Endometrial microvascular endothelial cells (primary cell): ENCODE measurements at regions not wholly inside any gene's neighbourhood (a gene's known extent, or its start where the extent isn't known, plus 50 kb on each side); places are given as distances from the start of the nearest gene placed in this dataset.
"Not testable (repeated sequence)": the region's sequence is repeated elsewhere in the genome, so short reads cannot be mapped to it uniquely, and the experiment has no call there.

Source experiments
- in situ Hi-C: cut with HindIII; loops from 2 replicates; pipeline ENCODE4 v1.10.0; 2017; ENCODE audit warnings: low sequenced_read_pairs, low pct_unique_long_range_greater_than_20kb; ENCODE audit errors: inconsistent ontology term

DNA sequence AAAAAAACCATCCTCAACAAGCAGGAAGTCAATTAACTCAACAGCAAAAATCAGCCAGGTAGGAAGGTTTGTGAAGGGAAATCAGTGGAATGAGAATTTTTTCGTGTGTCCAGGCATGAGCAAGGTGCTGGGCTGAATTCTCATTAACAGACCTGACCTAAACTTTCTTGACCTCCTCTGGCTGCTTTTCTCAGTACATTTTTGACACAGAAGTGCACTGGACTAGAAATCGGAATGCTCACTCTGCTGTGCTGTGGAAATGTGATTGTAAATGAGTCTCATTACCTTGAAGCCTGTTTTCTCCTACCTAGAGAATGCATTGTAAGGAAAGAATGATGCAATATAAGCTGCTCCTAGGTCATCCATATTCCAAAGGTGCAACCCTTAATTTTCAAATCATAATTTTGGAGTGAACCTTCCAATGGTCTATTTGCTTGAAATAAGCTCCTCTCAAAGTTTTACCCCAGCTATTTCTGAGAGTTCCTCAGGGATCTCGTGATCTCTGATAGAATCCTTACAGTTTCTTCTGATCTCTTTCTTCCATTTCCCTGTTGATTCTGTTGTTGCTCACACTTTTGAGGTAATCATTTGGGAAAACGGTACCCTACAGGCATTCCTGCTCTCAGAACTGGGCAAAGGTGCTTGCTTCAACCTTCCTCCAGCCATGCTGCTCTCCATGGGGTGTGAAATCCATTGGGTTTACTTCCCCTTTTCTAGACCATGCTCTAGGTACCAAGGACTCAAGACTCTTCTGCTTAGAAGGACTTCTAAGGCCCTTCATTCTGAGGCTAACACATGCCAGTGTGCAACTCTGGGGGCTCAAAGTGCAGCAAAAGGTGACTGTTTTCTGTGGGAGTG is 104.9 kb upstream of the ITPRID2 start:
- in situ Hi-C loops = no loop called here

DNA sequence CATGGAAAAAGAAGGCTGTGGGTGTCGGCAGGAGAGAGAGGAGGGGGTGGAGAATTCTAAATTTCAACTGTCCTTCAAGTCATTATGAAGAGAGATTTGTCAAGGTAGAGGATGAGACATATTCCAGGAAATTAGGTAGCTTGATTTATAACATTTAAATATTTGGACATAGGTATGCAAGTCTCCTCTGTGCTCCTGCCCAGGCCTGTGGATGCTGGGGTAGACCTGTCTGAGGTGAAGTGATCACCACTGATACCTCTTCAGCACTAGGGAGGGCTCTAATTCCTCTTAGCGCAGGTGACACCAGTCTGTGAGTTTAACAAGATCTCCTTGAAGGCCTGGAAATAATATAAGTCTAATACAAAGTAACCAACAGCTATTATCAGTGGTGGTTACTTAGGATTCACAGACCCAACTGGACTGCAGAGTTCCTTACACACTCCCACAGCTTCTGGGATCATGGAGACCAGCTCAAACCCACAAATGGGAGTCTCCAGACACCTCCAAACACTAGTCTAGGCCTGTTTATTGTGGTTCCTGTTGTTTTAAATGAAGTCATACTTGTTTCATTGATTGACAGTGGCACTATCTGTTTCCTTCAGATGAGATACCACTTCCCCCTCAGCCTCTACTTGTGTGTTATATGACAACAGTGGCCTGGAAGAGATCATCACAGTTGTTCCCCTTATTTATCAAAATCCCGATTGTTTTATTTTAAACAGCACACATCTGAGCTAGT is 104.1 kb upstream of the ITPRID2 start:
- in situ Hi-C loops = no loop called here

DNA sequence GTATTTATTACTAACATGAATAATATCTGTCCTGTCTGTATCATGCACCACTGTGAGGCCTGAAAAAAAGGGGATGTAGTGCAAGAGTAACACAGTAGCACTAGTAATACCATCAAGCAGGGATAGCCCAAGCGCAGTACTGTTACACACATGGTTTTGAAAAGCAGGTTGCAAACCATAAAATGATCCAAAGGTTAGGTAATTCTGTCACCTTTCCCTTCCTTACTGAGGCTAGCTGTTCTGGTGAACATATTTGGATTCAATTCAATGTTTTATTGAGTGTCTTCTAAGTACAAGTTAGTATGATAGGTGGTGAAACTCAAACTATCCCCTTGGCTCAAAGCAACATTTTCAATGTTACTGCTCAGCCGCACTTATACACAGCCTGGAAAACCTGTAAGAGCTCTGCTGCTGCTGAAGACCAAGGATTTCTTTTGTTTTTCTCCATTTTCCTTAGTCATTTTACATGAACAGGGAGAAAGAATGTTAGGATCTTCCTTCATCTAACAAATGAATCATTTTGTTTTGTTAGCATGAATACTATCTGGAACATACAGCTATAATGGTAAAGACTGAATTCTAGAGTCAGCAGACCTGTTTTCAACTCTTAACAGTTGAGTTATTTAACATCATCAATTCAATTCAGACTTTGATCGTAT is 102.5 kb upstream of the ITPRID2 start:
- in situ Hi-C loops = no loop called here

DNA sequence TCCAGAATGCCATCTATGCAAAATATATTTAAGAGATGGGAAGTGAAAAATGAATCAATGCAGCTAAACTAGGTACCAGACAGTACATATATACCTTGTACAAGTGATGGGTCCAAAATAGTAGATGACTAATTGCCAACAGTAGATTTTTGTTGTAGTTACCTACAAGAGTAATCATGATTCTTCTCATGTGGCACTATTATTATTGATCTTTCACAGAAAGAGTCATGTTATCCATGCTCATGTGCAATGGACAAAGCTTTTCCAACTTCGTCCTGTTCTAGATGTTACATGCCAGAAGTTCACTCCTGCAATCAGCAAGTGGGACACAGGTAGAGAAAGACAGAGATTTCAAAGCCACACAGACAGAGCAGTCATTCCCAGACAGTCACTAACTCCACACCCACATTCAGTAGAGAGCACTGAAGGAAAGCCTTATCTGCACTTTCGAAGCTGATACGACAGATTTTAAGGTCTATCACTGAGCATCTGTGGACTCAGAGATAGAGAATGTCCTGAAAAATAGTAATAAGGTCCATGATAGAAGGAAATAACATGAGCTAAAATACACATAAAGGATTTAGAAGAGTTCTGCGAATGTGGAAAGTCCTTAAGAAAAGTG is 101.6 kb upstream of the ITPRID2 start:
- in situ Hi-C loops = no loop called here

DNA sequence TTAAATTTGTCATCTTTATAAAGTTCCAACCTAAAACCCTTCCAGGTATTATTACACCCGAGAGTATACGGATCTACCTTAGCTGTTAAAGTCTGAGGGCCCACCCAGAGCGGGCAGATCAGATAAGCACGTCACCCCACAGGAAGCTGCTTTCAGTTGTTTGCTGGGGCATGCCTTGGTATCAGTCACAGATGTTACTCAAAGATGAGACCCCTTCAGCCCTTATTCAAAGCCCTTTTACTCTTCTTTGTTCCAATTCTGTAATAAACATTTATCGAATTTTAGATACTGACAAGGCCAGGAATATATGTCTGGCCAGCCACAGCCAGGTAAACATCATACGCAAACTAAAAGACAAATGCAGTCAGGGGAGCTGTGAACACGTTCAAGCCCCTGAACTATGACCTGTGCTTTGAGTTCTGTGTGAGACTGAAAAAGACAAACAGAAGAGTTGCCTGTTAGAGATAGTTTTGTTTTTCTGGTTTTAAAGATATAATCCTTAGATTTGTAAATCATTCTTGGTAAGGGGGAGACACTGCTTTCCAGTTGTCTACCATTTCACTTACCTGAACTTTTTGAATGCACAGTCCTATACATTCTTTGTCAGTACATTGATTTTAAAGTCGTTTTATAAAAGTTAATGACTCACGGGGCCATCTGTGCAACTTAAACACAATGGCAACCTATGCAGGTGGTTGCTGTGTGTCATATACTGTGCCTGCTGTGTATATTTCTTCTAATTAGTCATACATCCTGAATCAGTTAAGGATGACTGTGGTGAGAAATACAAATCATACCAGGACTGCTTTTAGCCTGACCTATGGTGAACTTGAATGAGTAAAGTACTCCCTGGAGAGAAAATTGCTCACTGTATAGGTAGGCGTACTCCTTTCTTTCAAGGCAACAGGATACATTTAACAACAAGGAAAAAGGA is 100.5 kb upstream of the ITPRID2 start:
- in situ Hi-C loops = no loop called here

DNA sequence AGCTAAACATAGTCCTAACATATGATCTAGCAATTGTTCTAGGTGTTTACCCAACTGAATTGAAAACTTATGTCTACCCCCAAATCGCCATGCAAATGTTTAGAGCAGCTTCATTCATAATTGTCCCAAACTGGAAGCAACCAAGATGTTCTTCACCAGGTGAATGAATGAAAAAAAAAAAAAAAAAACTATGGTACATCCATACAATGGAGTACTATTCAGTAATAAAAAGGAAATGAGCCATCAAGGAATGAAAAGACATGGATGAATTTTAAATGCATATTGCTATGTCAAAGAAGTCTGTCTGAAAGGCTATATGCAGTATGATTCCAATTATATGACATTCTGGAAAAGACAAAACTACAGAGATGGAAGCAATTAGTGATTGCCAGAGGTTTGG is 98.6 kb upstream of the ITPRID2 start:
- in situ Hi-C loops = no loop called here

DNA sequence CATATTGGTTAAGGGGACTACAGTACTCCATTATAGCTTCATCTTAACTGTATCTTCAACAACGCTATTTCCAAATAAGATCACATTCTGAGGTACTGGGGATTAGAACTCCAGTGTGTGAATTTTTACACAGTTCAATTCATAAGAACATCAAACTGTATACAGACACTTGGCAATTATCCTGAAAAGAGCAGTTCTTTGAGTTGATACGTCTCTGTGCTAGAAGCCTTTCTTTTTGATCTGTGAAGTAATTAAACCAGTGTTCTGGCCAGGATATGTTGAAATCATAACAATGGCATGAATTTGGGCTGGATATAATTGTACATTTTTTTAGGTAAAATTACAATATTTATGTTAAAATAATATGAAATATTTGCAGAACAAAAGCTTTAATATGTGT is 93.5 kb upstream of the ITPRID2 start:
- in situ Hi-C loops = no loop called here

DNA sequence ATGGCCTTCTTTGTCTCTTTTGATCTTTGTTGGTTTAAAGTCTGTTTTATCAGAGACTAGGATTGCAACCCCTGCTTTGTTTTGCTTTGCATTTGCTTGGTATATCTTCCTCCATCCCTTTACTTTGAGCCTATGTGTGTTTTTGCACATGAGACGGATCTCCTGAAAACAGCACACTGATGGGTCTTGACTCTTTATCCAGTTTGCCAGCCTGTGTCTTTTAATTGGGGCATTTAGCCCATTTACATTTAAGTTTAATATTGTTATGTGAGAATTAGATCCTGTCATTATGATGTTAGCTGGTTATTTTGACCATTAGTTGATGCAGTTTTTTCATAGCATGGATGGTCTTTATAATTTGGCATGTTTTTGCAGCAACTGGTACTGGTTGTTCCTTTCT is 89.2 kb upstream of the ITPRID2 start:
- in situ Hi-C loops = not testable (repeated sequence)

DNA sequence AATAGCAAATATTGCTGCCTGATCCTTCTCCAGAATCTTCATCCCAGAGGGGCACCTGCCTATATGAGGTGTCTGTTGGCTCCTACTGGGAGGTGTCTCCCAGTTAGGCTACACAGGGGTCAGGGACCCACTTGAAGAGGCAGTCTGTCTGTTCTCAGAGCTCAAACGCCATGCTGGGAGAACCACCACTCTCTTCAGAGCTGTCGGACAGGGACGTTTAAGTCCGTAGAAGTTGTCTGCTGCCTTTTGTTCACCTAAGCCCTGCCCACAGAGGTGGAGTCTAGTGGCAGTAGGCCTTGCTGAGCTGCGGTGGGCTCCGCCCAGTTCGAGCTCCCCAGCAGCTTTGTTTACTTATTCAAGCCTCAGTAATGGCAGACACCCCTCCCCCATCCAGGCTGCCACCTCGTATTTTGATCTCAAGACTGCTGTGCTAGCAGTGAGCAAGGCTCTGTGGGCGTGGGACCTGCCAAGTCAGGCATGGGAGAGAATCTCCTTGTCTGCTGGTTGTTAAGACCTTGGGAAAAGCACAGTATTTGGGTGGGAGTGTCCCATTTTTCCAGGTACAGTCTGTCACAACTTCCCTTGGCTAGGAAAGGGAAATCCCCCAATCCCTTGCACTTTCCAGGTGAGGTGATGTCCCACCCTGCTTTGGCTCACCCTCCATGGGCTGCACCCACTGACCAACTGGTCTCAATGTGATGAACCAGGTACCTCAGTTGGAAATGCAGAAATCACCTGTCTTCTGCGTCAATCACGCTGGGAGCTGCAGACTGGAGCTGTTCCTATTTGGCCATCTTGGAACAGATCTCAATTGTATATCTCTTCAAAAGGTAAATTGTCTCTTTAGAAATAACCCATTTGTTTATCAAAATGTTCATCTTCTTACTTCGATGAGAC is 87.4 kb upstream of the ITPRID2 start:
- in situ Hi-C loops = not testable (repeated sequence)

DNA sequence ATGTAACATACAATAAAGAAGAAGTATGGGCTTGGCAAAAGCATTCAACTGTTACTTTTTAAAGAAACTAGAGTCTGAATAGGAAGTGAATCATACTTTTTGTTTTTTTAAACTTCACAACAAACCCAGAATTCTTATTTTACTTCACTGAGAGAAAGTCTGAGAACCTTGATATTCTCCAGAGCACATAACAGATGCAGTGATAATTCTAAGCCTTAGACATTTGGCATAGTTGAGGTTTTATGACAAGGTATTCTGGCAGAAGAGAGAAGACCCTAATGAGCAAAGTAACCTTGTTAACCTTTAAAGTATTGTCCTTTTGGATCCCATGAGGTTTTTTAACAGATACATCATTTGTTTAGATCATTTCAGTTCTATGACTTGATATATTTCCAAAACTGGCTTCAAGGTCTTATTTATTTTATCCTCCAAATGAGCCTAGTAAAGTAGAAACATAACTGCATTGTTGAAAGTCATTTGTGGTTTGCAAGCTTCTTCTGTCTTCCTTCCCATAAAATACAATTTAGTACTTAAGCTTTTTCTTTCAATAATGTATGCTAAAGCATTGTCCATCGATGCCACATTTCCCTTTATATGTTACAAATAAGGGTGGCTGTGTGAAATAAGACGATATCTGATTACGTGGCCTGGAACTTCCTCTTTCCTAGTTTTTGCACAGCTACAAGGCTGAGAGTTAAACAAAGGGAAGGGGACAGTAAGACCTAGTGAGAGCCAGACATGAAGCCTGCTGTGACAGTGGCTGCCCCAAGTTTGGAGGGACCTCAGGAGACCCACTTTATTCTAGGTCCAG is 86.1 kb upstream of the ITPRID2 start:
- in situ Hi-C loops = no loop called here

DNA sequence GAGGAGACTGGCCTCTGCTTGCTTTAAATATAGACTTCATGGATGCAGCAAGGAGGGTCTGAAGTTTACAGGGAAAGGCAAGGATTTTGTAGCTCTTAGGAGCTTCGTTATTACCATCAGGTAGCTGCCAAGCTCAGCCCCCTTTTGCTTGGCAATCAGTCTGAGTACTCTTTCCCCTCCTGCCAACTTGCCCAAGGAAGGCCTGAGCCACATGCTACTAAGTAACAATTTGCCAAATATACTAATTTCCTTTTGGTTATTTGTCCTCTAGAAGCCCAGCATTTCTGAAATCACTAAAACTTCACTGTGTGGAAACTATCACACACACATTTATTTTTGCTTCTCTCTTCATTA is 85.5 kb upstream of the ITPRID2 start:
- in situ Hi-C loops = no loop called here

DNA sequence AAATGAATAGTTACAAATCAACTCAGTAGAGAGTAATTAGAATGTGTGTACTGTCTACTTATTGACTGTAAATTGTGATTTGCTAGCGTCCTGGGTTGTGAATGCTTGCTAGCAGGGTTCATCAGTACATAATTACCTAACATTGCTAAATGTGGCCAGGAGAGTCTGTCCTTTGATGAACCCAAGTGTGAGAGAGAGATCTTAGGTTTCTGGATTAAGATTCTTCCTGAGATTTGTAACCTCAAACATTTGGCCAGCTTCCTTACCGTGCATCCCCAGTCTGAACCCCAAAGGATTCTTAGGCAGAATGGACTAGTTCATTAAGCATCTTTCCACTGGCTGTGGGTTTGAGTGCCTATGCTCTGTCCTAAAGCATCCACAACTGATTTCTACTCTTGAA is 84.0 kb upstream of the ITPRID2 start:
- in situ Hi-C loops = no loop called here

DNA sequence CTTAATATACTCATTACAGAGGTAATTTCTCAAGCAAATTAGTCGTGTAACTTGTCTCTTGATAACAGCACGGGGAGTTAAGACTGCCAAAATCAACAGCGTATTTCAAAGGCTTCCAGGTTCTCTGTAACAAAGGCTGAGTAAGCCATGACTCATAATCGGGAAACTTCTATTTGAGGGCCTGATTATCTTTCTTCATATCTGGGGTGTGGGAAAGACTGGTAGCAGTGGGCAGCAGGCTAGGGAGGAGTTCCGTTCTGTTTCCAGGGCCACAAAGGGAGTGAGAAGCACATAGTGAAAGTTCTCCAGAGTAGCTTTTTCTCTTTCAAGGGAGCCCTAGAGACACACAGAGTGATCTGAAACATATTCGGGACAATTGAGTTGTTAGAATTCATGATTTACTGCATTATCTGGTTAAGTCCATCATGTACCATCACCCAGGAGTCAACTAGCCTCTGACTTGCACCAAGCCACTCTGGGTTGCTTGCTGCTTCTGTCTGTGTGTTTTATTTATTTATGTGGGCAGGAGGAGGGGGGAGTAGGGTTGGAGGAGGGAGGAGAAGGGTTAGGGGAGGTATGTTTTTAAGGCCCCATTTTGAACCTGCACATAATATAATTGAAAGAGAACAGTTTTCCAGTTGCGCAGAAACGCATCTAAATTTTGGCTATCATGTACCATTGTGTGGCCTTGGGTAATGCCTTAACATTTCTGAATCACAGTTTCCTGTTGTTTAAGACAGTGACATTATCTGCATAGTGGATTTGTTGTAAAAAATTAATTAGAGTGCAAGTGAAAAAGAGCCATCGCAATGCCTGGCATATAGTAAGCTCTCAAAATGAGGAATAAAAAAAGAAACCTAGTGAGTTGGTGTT is 80.5 kb upstream of the ITPRID2 start:
- in situ Hi-C loops = no loop called here

DNA sequence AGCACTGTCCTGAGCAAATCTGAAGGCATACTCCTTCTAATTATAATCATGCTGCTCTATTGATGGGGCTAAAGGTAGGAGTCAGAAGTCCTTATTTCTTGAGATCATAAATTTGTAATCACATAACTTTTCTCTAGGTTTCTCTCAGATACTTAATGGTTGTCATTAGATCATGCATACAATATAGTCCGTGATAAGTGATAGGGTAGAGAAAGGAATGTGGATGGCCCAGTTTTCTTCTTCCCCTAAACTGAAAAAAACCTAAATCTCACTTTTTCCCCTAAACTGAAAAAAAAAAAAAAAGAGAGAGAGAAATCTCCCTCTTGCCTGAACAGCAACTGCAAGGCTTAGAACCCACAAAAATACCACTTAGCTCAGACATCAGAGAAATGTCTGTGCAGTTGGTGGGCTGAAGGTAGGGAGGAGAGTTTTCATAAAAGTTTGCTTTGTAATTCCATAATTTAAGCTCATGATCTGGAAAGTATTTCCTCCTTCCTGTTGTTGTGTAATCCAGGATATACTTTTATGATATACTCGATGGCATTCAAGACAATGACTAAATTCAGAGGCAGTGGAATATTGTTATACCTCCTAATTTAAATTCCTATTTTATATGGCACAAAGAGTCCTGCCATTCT is 79.3 kb upstream of the ITPRID2 start:
- in situ Hi-C loops = no loop called here

DNA sequence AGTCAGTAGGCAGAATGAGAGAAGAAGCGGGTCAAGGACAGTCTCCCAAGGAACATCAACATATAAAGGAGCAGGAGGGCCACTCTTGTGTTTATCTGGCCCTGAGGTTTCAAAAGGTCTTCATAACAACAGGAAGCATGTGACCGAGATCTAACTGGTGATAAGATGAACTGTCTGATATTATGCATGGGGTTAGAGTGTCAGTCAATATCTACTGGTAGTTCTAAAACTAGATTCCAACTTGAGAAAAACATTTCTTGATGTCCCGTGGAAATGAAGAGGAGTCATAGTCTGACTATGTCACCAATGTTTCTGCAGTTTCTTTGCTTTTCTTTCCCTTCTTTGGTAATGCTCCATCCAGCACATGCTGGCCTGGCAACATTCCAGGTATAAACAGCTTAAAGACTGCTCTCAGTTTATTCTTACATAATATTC is 77.5 kb upstream of the ITPRID2 start:
- in situ Hi-C loops = no loop called here
